ENCODE measurements at regions not wholly inside any gene's neighbourhood (a gene's known extent, or its start where the extent isn't known, plus 50 kb on each side); places are given as distances from the start of the nearest gene placed in this dataset.

DNA sequence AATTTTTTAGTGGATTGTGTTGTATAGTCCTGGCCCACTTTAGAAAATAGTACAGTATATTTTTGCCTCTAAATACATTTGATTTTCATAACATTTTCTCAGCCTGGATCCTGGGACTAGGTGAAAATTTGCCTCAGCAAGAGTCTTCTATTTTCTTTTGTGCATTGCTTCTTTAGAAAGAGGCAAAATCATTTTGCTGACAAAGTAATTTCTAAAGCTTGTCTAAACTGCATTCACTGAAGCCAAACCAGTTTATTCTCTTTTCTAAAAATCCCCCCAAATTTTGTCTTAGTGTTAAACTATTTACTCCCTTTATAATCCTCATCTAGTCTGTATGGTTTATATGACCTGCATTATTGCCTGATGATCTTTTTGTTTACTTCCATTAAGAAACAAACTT, 326.3 kb downstream of the C4orf33 start:
- DNase-seq: no peak

DNA sequence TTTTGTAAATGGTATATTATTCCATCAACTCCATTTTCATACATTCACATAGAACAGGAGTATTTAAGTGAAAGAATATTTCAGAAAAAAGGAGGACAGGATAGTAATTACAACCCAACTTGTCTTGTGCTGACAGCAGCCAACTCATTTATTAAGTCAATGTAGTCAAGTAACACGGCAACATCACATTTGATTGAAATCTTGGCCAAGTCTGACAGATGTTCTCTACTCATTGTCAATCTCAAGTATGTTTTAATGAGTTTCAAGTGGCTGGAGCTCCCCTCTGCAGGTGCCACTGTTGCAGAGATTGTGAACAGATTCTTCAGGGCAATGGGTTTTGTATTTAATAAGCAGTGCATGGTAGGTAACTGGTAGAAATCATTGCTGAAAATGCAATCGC, 332.5 kb downstream of the C4orf33 start:
- DNase-seq: no peak

DNA sequence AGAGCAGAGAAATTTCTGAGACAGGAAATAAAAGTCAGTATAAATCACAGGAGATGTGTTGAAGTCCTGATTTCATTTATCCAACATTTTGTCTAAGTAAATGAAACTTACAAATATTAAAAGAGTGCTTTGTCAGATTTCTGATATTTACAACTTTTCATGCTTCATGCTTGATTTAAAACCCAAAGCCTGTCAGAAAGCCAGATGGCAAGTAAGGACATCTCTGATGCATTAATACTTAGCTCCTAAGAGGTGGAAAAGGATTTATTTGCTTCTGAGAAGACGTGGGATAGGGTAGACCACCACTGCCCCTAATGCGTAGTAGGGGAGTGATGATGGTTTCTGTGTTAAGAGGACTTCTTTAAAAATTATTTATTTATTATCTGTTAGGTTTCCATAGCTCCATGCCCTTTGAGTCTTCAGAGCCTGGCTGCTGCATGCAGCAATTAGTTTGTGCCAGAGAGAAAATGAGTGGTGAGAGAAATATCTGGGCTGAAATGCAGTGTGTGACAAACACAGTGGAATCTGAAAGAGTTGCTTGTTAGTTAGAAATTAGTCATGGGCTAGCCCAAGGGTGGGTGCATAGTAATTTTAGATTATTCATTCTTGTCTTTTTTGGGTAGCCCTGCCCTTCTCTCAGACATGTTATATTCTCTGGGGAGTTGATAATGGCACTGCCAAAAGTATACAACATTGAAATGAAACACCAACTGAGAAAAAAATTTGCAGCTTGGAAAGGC, 333.8 kb downstream of the C4orf33 start:
- no peak for DNase-seq

DNA sequence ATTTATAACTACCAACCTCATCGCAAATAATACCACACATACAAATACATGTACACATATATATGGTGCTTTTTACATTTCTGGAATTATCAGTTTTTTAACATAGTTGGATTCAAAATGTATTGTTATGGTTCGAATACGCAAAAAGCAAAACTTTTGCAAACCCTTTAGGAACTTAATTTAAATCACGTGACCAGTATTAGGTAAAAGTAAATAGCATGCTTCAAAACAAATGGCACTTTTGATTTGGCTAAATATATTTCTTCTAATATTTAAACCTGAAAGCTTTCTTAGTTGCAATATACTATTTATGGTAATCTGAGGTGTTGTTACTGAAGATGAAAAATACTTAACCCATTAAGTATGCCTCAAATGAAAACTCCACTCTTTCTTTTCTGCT, 341.4 kb downstream of the C4orf33 start:
- DNase-seq: no peak

DNA sequence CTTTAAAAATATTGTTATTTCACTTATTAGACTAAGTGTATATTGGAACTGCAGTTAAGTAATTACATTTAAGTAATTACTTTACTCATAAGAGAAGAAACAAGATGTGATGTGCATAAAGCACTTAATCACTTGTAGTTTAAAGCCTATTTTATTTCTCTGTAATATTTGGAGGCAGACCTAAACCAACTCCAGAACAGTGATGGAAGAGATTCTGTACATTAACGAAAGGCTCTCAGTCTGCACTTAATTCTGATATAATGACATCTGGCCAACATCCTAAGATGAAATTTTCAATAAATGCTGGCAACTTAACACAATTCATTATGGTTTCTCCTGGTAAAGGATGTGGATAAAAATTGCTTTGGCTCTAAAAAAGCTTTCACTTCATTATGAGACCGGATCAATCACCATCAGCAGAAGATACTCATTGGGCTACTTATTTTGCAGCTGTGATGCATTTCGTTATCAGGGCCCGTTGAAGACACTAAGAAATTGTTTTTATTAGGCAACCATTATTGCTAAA, 342.6 kb downstream of the C4orf33 start:
- DNase-seq: no peak

DNA sequence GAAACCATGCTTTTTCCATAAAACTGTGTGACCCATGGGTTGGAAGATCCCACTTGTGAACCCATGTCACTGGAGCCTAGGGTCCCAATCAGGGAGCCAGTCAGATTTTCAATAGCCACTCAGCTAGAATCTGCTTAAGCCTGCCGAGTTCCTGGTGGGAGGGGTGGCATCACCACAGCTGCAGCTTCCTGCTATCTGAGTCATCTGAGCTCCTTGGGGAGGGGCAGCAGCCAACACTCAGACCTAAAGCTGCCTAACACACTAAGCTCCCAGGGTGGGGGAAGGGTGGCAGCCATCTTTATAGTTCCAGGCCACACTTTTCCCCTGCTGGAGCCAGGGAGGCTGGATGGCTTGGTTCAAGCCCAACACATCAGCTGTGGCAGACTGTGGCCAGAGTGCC, 350.1 kb downstream of the C4orf33 start:
- no peak for DNase-seq

DNA sequence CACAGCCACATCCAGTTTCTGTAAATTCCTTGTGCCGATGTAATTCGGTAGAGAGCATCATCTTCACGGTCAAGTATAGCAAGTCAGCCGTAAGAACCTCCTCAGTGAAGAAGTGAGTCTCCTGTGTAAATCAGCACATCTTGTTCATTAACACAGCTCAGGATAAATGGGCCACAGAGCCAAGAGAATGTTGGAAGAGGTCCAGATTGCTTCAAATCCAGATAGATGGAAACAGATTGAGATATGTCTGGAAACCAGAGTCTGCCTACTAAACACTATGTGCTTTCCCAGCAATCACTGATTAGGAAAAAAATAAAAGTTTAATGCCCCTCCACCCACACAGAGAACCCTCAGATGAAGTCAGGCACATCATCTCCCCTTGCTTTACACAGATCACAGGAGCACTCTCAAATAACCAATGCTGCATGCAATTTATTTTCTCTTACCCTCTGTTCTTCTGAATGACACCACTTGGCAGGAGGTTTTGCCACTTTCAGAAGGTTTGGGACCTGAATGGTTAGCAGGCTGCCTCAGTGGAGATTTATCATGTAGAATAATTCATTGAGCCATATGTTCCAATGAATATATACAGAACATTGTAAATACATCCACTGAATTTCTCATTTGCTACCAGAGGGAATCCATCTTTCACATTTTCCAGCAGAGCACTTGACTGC, 357.7 kb downstream of the C4orf33 start:
- no peak for DNase-seq

DNA sequence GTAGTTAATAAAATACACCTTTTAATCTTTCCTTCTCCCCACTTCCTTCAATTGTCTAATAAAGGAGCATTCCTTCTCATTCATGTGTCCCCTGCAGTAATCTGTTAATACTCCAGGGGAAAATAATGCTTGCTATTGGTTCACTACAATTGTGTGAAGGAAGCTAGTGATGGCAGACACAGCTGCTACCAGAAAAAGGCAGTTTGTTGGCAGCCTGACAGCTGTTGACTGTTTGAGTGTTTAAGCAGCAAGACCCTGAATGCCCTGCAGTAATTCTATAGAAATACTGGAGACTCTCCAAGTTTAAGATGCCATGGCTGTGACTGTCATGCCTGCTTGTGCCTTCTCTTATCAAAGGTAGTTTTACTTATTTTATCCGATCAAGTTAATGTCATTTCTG, 359.5 kb downstream of the C4orf33 start:
- no peak for DNase-seq

DNA sequence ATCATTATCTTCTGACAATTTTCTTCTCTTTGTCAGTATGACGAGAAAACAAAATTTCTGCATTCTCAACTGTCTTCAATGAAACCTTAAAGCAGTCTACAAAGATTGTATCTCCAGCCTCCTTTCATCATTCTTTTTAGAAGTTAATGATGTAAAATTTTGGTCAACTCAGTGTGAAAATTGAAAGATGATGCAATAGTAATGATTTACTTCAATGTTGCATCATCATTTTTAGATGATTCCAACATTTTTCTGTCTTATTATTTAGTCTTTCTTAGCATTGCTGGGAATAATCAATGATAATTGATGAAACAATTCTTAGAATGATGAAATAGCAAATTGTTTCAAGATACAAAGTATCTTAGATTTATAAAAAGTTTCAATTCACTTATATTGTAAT, 372.7 kb downstream of the C4orf33 start:
- no peak for DNase-seq

DNA sequence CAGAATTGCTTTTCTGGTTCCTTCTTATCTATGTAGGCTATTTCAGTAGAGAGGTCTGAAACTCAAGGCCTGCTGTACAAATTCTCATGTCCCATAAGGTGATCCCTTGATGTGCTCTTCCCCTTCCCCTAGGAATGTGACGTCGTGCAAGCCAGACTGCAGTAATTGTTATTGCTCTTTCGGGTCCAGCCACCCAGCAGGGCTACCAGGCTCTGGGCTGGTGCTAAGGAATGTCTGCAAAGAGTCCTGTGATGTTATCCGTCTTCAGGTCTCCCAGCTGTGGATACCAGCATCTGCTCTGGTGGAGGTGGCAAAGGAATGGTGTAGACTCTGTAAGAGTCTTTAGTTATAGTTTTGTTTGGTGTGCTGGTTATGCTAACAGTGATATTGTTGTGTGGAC, 378.7 kb downstream of the C4orf33 start:
- DNase-seq: no peak

DNA sequence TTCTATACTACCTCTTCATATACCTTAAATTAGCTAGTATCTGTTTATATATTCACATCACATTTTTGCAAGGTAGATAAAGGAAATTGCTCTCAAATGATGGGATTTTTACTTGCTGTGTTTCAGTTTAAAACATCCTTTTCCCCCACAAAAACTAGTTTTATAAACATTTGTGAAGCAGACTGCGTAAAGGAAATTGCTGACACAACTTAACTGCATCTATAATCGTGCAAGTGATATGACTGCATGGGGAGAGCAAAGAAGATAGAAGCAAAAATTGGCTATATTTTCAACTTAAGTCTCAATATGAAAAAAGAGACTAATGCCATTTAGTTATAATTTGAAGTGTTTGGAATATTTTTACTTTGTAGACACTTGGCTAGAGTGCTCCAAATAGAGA, 385.2 kb downstream of the C4orf33 start:
- DNase-seq: no peak

DNA sequence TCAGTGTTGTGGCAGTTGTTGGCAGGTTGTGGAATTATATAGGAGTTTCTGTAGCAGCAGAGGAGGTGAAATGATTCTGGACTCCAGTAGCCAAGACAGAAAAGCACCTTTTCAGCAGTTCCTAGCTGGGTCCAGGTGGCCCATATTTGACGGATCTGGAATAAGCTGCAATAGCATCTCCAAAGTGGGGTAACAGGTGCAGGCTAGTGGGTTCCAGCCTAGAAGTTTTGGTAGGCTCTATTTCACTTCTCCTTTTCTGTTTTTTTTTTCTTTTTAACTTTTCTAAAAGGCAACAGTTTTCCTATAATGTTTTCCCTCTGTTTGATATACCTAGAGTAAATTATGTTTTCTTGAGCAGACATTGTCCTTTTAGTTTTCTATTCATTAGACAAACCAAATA, 392.5 kb downstream of the C4orf33 start:
- DNase-seq: no peak

DNA sequence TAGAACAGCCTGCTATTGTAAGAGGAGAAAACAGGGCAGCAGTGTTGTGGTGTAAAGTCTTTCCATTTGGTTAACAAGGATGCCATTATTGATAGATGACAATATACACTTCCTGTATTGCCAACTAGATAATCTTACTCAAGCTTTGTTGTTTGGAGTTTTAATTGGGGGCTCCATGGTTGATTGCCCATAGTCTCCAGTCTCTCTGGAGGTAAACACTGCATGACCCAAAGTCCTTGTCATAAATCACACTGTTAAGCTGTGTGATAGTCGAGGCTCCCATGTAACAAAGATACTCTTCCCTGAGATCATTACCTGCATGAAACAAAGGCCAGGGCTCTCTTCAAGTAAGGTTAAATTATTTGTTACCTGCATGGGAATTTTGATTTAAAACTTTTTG, 394.6 kb downstream of the C4orf33 start:
- no peak for DNase-seq

DNA sequence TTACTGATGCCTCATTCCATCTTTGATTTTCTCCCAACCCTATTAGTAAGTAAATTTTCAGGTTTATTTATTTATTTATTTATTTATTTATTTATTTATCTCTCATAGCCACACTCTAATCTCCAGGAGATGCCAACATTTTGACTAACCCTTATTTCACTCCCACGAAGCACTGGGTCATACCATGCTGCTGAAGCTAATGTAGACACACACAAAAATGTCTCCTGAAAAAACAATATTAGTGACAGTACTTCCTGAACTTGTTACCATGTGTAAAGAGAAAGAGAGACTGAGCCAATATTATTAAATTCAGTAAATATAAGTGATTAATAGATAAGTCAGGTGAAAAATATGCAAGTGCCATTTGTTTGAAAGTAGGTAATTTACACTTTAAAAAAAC, 402.7 kb downstream of the C4orf33 start:
- no peak for DNase-seq

DNA sequence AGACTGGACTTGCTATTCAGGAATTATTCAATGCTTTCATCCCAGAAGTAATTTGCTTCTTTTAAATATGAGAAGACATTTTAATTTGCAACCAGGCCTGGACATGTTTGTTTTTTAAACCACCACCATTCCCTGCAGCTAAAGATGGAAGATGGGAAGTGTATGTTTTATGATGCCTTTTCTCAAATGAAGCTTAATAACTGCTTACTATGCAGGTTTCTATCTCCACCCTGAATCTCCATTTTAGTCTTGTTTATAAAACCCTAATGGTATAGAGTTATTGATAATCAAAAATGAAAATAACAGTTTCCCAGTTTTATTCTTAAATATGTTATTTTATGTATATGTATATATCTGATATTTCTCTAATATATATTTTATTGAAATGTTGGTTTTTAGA, 418.9 kb downstream of the C4orf33 start:
- no peak for DNase-seq

DNA sequence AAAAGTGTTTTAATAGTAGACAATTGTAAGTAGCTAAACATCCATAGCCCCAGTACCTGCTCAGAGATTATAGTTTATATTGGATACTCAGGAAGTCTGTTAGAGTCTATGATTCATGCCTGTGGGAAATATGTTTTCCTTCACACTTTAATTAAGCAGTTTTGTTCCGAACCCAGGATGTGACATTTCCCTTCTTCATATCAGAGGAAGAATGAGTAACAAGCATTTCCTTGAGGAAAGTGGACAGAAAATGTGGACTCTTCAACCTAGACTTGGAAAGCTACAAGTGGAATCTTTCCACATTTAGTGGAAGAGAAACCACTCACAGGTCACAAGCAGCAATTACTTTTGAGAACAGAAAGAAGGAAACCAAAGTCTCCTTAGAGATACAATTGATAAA, 419.4 kb downstream of the C4orf33 start:
- no peak for DNase-seq

DNA sequence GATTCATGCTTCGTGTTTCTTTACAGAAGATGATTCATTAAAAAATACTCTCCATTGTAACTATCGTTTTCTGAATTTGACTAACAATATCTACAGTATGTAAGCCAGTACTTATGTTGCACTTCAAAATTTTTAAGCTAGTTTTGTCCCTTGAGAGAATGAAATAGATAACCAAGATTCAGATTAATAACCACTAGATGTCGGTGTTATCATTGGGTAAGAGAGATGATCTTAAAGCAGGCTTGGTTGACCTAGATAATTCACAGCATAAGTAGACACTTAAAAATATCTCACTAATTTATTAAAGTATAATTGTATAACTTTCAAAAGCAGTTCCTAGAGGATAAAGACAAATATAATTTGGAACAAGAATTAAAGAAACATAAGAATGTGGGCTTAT, 430.9 kb downstream of the C4orf33 start:
- DNase-seq: no peak

DNA sequence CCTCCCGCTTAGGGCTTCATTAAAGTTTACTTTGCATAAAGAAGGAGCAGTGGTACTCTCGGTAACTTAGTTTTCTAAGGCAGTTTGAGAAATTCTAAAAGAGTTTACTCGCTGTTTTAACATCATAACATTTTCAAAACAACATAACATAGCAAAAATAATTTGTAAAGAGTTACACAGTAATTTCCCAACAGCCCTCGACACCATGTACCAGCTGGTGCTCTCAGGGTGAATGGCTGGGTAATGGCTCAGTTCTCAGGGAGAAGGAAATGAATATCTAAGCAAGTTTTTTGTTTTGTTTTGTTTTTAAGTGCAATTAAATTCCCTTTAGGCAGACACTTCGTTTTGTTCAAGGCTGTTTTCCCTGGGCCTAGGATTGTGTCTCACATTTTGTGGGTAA, 435.3 kb downstream of the C4orf33 start:
- no peak for DNase-seq

DNA sequence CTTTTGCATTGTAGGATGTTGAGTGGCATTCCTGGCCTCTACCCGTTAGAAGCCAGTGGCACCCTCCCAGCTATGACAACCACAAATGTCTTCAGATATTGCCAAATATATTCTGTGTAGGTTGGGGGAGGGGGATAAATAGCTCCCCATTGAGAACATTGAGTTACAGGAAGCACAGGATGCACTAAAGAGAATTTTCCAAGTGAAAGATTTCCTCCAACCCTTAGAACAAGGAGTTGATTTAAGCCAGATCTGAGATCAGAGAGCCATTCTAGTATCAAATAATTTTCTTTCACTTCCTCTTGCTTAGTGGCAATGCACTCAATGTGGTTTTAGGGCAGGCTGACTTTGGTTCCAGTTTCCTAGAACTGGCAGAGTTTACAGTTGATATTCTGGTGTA, 436.6 kb downstream of the C4orf33 start:
- DNase-seq: no peak

DNA sequence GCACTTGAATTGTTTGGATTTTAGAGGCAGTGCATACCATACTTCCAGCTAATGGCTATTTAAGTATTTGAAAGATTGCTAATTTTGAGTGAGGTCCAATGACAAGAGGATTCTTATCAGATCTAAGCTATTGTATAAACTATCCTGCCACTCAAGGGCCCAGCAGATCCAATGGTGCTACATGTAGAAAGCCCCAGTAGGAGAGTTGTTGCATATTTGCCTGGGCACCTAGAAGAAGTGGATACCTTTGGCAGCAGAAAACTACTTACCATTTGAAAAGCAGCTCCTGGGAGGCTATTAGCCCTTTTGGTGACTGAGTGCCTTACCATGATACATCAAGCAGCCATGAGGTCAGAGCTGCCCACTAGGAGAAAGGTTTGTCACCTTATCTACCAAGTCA, 447.3 kb downstream of the C4orf33 start:
- no peak for DNase-seq

DNA sequence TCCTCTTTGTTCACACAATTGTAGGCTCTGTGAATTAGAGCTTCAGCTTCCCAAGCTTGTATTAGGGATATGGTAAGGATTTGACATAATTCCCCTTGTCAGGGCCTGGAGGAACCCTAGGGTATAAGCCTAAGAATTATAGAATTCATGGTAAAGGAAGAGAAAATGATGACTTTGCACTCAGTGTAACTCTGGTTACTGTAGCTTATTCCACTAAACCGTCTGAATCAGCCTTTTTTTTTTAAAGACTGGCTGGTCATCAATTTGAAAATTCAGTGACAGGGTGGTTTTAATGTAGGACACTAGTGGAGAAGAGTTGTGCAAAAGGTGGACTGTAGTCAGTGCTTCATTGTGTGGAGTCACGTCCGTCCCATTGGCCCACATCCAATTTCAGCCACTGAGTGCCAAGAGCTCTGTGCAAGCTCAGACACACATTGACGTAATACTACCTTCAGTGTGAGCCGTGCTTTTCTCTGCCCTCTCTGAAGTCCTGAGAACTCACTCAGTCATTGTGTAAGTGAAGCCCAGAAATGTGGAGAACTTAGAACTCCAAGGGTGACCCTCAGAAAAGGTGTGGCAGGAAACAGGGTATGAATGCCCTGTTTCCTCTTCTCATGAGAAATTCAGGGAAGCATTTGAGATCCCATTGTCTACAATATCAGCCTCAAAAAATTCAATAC, 449.8 kb downstream of the C4orf33 start:
- no peak for DNase-seq

DNA sequence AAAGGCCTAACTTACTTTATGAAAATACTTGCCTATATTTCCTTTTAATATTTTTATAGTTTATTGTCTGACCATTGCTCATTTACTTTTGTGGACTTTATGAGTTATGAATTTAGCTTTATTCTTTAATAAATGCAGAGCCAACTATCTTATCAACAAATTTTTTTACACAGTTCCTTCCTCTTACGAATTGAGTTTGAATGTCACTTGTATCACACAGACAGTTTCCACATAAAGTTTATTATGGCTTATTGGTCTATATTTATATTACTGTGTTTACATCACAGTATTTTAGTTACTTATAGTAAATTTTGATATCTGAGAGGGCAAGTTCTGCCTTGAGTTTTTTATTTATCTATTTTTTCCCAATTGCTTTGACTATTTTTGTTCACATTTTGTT, 450.6 kb downstream of the C4orf33 start:
- no peak for DNase-seq

DNA sequence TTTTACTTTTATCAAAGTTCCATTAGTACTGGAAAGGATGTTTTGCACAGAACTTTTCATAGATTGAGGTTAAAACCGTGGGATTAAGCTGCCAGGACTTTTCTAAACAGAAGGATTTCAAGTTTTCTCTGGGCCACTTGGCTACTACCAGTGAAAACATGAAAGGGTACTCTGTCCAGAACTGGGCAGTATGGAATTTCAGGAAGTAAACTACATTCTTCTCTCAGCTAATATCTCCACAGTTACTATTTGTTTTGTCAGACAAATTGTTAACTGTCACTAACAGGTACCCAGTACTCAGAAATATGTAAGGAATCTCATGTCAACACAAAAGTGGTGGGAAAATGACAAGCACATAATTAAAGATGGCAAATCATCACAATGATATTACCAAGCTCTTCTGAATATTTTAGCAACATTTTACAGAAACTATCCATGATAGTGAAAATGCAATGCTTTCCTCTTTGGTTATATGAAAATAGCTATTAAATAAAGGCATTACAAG, 454.4 kb downstream of the C4orf33 start:
- DNase-seq: no peak

DNA sequence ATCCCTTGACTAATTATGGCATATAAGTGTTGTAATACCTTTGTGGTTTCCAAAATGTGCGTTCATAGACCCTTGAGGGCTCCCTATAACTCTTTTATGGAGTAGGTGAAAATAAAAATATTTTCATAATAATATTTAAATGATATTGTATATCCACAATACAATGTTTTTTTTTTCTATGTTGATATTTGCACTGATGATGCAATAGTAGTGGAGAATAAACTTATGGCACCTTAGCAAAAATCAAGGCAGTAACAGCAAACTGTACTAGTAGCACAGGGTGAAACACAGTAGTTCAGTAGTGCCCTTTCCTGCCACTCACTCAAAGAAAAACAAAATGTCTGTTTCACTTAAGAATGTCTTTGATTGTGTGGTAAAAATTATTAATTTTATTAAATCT, 465.3 kb downstream of the C4orf33 start:
- DNase-seq: no peak

Measured in fibroblast of skin of scalp (primary cell).